Ammon's horn (tissue), 1 donor: ENCODE measurements at regions not wholly inside any gene's neighbourhood (a gene's known extent, or its start where the extent isn't known, plus 50 kb on each side); places are given as distances from the start of the nearest gene placed in this dataset.
A peak's percentile ranks its signal among the peaks of the same experiment; 100 is the strongest.
"Not testable (repeated sequence)": the region's sequence is repeated elsewhere in the genome, so short reads cannot be mapped to it uniquely, and the experiment has no call there.

Experiments used
- DNase-seq: peaks from one replicate; pipeline ENCODE4 v3.0.0-alpha.2; 2016; ENCODE audit warnings: low spot score

DNA sequence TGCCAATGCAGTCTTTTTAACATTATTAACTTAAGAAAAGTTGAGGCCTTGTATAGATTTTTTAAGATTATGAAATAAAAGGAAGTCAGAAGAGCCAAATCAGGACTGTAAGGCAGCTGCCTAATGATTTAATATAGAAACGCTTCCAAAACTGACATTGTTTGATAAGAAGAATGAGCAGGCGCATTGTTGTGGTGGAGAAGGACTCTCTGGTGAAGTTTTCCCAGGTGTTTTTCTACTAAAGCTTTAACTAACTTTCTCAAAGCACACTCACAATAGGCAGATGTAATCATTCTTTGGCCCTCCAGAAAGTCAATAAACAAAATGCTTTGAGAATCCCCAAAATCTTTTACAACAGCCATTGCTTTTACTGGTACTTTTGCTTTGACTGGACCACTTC lies 288.6 kb upstream of the FIGN start:
- no peak for DNase-seq

DNA sequence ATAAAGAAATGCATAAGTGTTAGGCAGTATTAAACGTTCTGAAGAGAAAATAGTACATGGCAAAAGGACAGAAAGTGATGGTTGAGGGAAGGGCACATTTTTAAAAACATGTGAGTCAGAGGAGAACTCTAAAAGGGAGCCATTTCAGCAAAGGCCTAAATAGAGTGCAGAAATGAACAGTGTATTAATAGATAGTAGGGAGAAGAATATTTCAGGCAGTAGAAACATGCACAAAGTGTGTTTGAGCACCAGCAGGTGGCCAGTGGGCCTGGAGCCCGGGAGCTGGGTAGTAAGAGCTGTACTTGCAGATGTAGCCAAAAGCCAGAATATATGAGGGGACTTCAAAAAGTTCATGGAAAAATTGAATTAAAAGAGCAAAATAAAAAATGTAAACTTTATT lies 288.1 kb upstream of the FIGN start:
- no peak for DNase-seq

DNA sequence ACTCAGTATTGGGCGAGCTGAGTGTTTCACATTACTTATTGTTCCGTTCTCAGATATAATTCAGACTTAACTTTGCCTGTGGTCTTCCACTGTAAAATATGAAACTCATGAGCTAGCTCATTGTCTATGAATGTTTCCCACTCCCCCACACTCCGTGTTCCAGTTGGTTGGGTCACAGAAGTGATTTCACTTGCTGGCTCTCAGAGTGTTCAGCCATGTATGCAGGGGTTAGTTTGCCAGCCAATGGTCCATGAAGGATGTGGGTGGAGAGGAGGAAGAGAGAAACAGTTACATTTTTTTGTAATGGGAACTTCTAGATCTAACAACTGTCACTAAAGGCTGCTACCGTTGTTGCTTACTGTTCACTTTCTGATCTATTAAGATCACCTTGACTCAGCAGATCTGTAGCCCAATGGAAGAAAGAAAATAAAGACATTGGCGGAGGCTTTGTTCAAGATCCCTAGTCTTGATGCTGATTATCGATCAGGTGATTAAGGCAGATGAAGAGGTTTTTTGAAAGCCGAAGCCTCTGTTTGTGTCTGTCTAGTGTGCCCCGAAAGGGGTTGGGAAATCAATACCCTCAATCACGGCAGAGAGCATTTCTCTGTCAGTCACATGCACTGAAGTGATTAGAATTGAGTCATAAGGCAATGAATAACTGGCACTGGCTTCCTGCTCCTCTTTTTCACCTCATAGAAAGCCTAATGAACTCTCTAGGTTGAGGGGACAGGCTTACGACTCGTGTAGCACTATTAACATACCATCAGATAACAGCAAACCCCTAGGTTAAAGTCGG lies 279.7 kb upstream of the FIGN start:
- no peak for DNase-seq

DNA sequence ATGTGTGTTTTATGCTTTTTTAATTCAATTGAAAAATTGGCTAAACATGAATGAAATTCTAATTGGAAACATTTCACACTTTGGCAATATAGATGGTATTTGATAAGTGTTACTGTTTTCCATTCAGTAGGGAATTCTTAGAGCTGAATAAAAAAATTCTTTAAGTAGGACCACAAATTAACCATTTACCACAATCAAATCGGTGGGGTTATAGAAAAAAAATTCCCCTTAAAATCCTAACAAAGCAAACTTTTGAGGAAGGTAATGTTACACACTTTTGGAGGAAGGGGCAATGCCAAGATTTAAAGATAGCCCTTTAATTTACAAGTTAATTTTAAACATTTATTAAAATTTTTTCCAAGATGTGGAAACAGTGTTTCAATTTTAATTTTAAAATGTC lies 279.0 kb upstream of the FIGN start:
- no peak for DNase-seq

GRCh38 chr2:164014068-164014731 lies 278.4 kb upstream of the FIGN start:
- DNase-seq = peak; percentile 91

GRCh38 chr2:164012581-164012980 lies 276.8 kb upstream of the FIGN start:
- no peak for DNase-seq

- peak; percentile 49 for DNase-seq
Measured at GRCh38 chr2:164009756-164010337, 274.0 kb upstream of the FIGN start.

- no peak for DNase-seq
Measured at GRCh38 chr2:164008752-164009151, 272.9 kb upstream of the FIGN start.

GRCh38 chr2:164006704-164007103 lies 270.9 kb upstream of the FIGN start:
- no peak for DNase-seq

DNA sequence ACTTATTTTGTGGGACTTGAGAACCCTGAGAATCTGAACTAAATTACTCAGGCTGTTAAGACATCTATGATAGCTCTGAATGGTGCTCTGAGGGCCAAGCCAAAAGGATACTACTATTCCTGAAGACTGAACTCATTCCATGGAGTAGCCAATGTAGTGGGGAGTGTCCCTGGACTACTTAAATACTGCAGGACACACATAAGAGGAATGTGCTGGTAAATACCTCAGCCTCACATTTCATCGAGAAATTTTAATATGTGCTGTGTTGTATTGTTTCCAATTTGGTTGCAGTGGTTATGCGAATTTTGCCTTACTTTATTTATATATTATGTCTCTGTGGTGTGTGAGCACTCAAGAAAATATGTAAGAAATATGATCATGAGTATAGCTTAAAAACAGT lies 264.4 kb upstream of the FIGN start:
- DNase-seq = no peak

DNA sequence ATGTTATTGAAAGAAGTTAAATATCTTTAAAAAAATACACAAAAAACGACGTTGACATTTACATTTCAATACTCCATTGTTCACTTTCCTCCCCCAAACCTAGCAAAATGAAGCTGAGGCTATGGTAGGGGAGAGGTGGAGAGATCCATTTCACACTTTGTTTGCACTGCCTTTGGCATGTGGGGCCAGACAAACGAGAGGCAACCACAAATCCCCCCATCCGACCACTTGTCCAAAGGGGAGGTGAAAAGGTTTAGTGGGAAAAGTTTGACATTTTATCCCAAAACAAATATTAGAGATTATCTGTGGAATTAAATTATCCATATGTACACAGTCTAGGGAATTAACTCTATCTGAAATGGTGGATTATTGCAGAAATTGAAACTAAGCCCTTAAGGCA lies 261.7 kb upstream of the FIGN start:
- DNase-seq = no peak

DNA sequence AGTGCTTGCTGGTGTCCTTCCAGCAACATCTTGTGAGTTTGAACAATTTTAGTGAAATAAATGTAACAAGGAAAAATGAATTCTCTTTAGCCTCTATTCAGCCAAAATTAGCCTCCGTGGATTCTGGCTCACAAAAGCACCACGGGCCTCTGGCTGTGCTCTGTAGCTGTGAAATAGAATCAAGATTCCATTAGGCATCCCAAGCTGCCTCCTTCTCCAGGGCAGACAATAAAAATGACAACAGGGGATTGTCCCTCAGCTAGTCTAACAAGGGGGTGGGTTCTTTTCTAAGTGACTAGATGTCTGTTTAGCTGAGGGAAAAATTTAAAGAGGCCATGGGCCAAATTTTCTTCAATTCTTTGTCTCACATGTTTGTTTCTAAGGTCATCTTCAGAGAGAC lies 254.7 kb upstream of the FIGN start:
- no peak for DNase-seq

- DNase-seq = no peak
Measured at GRCh38 chr2:163990101-163990500, 254.3 kb upstream of the FIGN start.

- DNase-seq = no peak
Measured at GRCh38 chr2:163987175-163987940, 251.6 kb upstream of the FIGN start.

DNA sequence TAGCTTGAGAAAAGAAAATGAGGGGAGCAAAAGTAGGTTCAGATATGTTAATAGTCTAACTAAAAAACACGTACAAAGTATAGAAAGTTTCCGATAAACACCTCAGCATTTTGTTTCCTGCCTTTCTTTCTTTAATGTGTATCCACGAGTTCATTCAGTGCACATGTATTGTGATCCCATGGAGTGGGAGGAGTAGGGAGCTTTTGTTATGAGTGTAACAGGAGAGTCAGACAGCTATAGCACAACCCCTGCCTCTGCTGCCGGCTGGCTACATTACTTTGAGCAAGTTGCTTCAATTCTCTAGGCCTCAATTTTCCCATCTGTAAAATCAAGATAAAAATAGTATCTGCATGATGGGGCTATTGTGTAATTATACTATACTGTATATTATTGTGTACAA lies 249.2 kb upstream of the FIGN start:
- DNase-seq = no peak

- no peak for DNase-seq
Measured at GRCh38 chr2:163983911-163984310, 248.1 kb upstream of the FIGN start.

GRCh38 chr2:163982938-163983337 lies 247.1 kb upstream of the FIGN start:
- no peak for DNase-seq

DNA sequence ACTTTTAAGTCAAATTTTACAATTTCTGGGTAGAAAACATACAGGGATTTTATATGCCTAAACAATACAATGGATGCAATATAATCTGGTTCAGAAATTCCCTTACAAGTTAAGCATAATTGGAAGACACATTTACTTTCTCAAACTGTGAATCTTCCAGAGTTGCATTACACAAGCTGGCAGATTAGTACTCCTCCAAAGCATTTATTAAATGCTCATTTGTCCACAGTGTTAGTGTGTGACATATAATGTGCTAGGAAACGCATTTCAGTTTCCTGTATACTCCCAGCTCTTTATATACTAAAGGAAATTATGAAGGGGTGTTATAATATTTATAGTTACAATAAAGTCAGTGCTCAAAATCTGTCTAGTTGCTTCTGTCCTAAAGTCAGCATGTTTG lies 239.0 kb upstream of the FIGN start:
- DNase-seq = no peak

DNA sequence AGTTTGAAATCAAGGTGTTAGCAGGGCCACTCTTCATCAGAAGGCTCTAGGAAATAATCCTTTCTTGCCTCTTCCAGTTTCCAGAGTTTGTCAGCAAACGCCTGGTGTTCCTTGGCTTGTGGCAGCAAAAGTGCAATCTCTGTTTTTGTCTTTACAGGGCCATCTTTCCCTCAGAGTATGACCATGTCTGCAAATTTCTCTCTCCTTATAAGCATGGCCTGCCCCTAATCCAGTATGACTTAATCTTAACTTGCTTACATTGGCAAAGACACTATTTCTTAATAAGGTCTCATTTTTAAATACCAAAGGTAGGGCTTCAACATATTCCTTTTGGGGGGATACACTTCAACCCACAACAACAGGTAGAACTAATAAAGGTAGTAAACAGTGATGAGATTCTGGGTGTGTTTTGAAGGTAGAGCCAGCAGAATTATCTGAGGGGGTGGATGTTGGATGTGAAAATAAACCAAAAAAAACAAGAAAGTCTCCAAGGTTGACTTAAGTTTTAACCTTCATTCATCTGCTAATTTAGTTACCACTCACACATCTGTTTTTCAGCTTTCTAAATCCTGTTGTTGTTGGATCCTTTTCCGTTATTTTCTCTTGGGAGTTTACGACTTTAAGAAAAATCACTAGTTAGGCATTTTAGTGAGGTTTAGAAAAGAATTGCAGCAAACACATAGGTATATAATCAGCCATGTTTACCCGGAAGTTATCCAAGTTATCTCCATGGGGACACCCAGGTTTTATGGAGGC lies 234.4 kb upstream of the FIGN start:
- DNase-seq = no peak

DNA sequence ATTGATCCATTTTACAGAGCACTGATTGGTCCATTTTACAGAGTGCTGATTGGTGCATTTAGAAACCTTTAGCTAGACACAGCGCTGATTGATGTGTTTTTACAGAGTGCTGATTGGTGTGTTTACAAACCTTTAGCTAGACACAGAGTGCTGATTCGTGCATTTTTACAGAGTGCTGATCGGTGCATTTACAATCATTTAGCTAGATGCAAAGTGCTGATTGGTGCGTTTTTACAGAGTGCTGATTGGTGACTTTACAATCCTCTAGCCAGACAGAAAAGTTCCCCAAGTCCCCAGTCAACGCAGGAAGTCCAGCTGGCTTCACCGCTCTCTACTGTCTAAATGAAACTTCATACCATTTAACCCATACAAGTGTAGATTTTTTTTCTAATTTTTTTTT lies 228.5 kb upstream of the FIGN start:
- DNase-seq = not testable (repeated sequence)

DNA sequence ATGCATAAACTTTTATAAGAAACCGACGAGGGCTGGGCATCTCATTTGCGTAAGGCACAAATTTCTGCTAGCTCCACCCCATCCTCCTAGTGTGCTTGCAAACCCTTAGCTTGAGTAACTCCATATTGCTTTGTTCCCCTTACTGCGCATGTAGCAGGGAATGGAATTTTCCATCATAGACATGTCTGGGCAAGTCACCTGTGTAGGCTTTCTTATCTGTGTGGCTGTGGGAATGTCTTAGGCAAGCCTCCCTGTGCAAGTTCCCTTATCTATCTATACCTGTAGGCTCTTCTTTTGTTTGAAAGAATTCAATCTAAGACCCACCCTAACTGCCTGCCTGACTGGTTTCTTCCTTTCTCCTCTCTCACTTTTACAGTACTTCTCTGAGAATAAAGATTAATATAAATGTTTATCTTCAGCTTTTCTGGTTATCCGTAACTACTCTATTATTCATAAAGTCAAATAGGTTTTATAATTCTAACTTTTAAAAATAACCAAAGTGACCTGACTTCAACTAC lies 217.6 kb upstream of the FIGN start:
- no peak for DNase-seq

- no peak for DNase-seq
Measured at GRCh38 chr2:163951312-163951711, 215.5 kb upstream of the FIGN start.
